ENCODE measurements at regions not wholly inside any gene's neighbourhood (a gene's known extent, or its start where the extent isn't known, plus 50 kb on each side); places are given as distances from the start of the nearest gene placed in this dataset.
"Not testable (repeated sequence)": the region's sequence is repeated elsewhere in the genome, so short reads cannot be mapped to it uniquely, and the experiment has no call there.

- no peak for TF ChIP-seq CTCF (IDR thresholded peaks at IDR 0.05; ENCODE audit: insufficient read depth, low read length, poor library complexity, severe bottlenecking)
- H3K36me3 ChIP-seq (ENCODE audit: control insufficient read depth, insufficient read depth, low read length): no peaks in the 10 kb centered on the region
- no peak overlapping the region for H3K4me3 ChIP-seq (replicated peaks; ENCODE audit: low read depth, low read length)
- no peak for DNase-seq (ENCODE audit: extremely low read depth, insufficient read length)
- H3K27me3 ChIP-seq (replicated peaks; ENCODE audit: control insufficient read depth, insufficient read depth, low read length): no peaks in the 10 kb centered on the region
These were observed 88.1 kb upstream of the FOXI2 start for GRCh38 chr10:127648885-127649284.

- Histone ChIP-seq H3K36me3 (ENCODE audit: control insufficient read depth, insufficient read depth, low read length) (no peaks in the 10 kb centered on the region), H3K27me3 (replicated peaks; ENCODE audit: control insufficient read depth, insufficient read depth, low read length) (no peaks in the 10 kb centered on the region), H3K4me3 (replicated peaks; ENCODE audit: low read depth, low read length) (no peak overlapping the region)
- DNase-seq (ENCODE audit: extremely low read depth, insufficient read length): no peak
- TF ChIP-seq CTCF (IDR thresholded peaks at IDR 0.05; ENCODE audit: insufficient read depth, low read length, poor library complexity, severe bottlenecking): no peak
These were observed 87.3 kb upstream of the FOXI2 start for GRCh38 chr10:127649642-127650041.

GRCh38 chr10:127657056-127657455 is 79.9 kb upstream of the FOXI2 start:
- H3K4me3 ChIP-seq (replicated peaks; ENCODE audit: low read depth, low read length): no peak overlapping the region
- DNase-seq (ENCODE audit: extremely low read depth, insufficient read length): no peak
- no peak for TF ChIP-seq CTCF (IDR thresholded peaks at IDR 0.05; ENCODE audit: insufficient read depth, low read length, poor library complexity, severe bottlenecking)
- no peaks in the 10 kb centered on the region for H3K36me3 ChIP-seq (ENCODE audit: control insufficient read depth, insufficient read depth, low read length)
- no peaks in the 10 kb centered on the region for H3K27me3 ChIP-seq (replicated peaks; ENCODE audit: control insufficient read depth, insufficient read depth, low read length)

GRCh38 chr10:127676430-127676829 is 60.6 kb upstream of the FOXI2 start:
- H3K36me3 ChIP-seq (ENCODE audit: control insufficient read depth, insufficient read depth, low read length); DNase-seq (ENCODE audit: extremely low read depth, insufficient read length); H3K4me3 ChIP-seq (replicated peaks; ENCODE audit: low read depth, low read length); H3K27me3 ChIP-seq (replicated peaks; ENCODE audit: control insufficient read depth, insufficient read depth, low read length): not testable (repeated sequence)

- TF ChIP-seq CTCF (IDR thresholded peaks at IDR 0.05; ENCODE audit: insufficient read depth, low read length, poor library complexity, severe bottlenecking): no peak
- no peak for DNase-seq (ENCODE audit: extremely low read depth, insufficient read length)
- no peak overlapping the region for H3K4me3 ChIP-seq (replicated peaks; ENCODE audit: low read depth, low read length)
- H3K27me3 ChIP-seq (replicated peaks; ENCODE audit: control insufficient read depth, insufficient read depth, low read length): no peaks in the 10 kb centered on the region
- H3K36me3 ChIP-seq (ENCODE audit: control insufficient read depth, insufficient read depth, low read length): no peaks in the 10 kb centered on the region
These were observed 58.9 kb upstream of the FOXI2 start for GRCh38 chr10:127678091-127678490.

- Histone ChIP-seq H3K4me3 (replicated peaks; ENCODE audit: low read depth, low read length) (no peak overlapping the region), H3K27me3 (replicated peaks; ENCODE audit: control insufficient read depth, insufficient read depth, low read length) (no peaks in the 10 kb centered on the region), H3K36me3 (ENCODE audit: control insufficient read depth, insufficient read depth, low read length) (no peaks in the 10 kb centered on the region)
- DNase-seq (ENCODE audit: extremely low read depth, insufficient read length): no peak
- peak; percentile 21 for TF ChIP-seq CTCF (IDR thresholded peaks at IDR 0.05; ENCODE audit: insufficient read depth, low read length, poor library complexity, severe bottlenecking)
These were observed 57.2 kb upstream of the FOXI2 start for GRCh38 chr10:127679642-127680255.
